HG03342 (cell line): ENCODE measurements at regions not wholly inside any gene's neighbourhood (a gene's known extent, or its start where the extent isn't known, plus 50 kb on each side); places are given as distances from the start of the nearest gene placed in this dataset.

ENCODE experiments used
- ATAC-seq: cut with Tn5 transposase; IDR thresholded peaks from one replicate; pipeline ENCODE4 v1.9.1; 2021; ENCODE audit warnings: mild to moderate bottlenecking, moderate library complexity; ENCODE audit not compliant: unreplicated experiment

DNA sequence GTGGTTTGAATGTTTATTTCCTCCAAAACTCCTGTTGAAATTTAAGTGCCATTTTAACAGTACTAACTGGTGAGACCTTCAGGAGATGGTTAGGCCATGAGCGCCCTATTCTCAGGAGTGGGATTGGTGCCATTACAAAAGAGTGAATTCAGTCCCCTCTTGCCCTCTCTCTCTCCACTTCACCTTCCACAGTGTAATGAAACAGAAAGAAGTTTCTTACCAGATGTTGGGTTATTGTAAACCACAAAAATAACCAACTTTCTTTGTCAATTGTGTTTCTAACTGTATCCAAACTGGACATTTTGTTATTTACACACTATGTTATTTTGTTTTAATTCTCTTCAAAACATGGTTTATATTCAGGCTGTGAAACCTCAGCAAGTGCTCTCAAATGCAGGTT lies 1734.3 kb downstream of the PCDH7 start:
- no peak for ATAC-seq

DNA sequence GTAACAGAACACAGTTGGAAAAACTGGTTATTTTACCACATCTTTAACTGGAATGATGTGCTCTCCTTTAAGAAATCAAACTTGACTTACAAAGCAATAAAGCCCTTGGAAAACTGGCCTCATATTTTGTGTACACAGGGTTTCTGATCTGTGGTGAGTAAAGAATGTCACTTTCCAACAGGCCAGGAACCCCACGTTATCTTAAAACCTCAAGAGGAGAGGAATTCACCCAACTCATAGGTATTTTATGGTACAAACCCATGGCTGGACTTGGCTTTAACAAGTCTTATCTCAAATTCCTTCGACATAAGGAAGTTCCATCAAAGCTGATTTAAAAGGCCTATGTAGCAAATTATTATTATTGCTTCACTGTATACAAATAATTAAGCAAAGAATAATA lies 1735.1 kb downstream of the PCDH7 start:
- no peak for ATAC-seq

DNA sequence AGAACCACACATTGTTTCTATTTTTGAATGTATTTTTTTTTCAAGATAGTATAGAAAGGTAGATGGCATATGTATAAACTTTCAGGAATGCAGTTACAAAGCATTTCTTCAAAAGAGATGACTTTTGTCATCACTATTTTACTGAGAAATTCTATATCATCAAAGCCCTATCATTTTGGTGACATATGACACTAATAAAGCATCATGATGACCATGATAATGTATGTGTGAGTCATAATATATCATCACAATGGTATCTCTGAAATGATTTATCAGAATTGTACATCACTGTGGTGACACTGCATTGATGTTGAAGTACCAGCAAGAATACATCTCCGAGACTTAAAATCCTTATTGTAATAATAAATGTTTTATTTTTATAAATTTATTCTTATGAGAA lies 1740.8 kb downstream of the PCDH7 start:
- no peak for ATAC-seq

DNA sequence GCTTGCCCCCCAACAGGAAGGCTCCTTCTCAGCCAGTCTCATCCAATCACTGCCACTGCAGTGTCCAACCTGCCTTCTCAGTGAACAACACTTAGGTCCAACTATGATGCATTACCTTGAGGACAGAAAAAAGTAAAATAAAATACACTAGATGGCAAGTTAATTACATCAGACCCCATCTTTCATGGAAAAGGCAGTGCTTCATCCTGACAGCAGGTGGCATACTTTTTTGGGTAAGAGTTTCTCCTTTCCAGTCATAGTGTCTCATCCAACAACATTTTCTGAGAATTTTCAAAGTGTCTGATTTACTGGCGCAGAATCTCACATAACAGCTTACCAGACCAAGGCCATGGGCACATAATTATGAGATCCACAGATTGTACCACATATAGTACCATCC lies 1742.8 kb downstream of the PCDH7 start:
- no peak for ATAC-seq

DNA sequence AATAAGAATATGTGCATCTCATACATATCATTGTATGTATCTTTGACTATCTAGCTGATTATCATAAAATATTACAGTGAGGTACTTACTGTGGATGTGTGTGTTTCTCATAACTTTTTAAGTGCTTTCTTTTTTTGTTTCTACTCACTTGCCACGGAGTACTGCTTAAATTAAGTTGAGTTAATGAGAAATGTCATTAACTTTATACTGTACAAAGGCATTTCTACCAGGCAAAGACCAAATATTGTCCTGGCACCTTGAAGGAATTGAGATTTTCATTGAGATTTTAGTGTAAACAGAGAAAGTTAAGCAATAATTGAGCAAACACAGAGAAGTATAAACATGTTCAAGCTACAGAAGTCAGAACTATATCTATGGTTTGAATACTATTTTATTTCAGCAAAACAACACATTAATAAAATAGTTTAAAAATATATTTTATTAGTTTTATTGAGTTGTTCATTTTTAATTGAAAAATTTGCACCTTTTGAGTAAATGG lies 1750.0 kb downstream of the PCDH7 start:
- no peak for ATAC-seq

DNA sequence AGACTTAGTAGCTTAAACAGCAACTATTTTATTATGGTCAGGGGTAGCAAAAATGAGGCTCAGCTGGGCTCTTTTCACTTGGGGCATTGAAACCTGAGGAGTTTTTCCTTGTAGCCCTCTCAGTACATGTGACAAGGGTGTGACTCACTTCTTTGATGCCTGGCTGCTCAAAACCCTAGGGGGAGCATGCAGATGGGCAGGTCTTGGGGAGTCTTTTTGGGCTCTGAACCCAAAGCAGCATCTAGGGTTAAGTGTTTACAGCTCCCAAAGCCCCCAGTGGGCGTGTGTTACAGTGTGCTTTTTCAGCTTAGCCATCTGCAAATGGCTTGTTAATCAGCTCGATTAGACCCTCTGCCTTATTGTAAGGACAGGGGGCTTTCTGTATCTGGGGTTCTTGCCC lies 1752.7 kb downstream of the PCDH7 start:
- ATAC-seq = no peak

DNA sequence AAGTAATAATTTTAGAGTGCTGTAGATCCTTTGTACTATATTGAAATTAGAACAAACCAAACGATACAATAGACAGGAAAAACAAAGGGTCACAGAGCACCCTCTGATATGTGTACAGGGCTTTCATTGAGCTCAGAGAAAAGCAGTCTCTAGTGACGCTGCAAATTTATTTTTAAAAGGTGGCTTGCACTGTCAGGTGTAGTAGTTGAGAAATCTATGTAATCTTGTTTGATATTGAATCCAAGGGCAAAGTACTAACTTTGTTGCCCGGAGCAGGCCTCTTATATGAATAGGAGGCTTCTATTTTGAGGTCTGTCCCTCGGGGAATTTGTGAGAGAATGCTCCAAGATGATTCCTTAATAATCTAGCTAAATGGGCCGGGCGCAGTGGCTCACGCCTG lies 1755.5 kb downstream of the PCDH7 start:
- no peak for ATAC-seq

DNA sequence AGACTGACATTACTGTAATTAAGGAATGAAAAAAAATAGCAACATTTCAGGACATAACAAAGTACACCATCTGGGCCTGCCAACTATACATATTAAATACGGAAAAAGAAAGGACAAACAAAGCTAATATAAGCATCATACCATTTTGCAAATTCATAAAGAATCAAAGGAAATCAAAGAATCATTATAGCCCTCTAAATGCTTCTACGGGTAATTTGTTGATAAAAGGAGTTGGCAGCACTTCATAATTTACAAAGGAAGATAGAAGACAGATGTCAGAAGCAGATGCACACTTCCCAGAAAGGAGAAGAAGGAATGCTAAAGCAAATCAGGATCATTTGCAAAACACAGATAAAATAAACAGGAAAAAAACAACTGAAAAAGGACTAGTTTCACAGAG lies 1757.3 kb downstream of the PCDH7 start:
- no peak for ATAC-seq

DNA sequence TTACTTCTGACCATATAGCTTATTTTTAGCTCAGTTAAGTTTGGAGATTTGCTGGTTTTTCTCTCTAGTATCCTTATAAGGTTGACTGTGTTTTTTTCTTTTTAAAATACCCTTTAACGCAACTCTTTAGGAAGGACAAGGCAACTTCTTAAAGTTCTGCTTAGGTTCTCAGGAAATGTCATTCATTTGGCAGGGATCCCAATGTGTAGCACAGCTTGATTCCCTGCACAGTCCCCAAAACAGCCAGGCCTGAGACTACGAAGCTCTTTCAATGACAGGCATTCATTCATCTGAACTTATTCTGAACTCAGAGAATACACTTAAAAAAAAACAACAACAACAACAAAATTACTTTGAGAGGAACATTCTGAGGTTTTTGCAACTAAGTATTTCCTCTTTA lies 1765.8 kb downstream of the PCDH7 start:
- ATAC-seq = no peak

DNA sequence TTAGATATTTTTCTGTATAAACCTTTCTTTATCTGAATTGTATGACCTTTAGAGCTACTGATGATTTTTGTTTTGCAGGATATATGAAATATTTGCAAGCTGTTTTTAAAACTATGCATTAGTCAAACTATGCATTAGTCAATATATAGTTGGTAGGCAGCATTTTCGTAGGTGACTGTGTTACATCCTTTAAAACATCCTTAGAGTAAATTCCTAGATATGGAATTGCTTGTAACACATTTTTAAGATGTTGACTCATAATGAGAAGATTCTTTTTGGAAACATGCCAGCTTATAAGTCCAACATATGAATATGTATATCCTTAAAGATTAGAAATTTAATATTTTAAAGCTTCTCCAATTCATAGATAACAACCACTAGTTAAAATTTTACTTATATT lies 1768.5 kb downstream of the PCDH7 start:
- no peak for ATAC-seq

DNA sequence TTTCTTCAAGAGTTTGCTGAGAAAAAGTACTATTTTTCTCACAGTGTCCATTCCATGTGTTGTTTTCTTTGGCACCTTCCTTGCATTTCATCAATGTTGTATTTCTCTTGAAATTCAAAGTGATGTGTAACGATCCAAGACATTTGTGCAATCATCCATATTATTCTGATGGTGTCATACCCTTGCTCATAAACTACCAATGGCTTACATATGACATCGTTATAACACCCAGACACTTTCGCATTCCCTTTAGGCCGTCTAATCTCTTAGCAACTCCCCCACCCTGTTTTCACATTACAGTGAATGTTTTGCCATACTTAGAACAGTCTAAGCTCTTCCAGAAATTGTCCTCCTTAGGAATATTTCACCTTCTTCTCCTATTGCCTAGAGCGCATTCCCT lies 1779.0 kb downstream of the PCDH7 start:
- no peak for ATAC-seq

DNA sequence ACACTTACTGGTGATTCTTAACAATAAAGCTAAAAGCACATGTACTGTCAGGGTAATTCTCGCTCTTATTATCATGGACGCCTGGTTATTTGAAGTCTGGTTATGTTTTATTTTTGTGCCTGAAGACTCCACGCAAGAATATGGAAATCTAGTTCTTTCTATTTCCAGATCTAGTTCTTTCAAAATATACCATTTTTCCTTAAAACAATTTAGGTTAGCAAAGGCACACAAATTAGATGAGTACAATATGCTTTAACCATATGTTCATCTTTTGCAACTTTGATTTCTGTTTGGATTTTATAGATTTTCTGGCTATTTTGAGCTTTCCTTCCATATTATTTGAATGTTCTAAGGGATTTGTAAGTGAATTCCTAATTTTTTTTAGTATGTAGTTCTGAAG lies 1783.1 kb downstream of the PCDH7 start:
- ATAC-seq = no peak

DNA sequence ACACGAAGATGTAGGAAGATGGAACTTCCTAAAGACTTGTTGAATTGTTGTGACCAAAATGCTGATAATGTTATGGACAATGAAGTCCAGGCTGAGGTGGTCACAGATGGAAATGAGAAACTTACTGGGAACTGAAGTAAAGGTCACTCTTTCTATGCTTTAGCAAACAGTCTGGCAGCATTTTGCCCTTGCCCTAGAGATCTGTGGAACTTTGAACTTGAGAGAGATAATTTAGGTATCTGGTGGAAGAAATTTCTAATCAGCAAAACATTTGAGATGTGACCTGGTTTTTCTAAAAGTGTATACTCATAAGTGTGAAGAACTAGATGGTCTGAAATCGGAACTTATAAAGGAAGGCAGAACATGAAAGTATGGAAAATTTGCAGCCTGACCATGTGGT lies 1785.9 kb downstream of the PCDH7 start:
- no peak for ATAC-seq

DNA sequence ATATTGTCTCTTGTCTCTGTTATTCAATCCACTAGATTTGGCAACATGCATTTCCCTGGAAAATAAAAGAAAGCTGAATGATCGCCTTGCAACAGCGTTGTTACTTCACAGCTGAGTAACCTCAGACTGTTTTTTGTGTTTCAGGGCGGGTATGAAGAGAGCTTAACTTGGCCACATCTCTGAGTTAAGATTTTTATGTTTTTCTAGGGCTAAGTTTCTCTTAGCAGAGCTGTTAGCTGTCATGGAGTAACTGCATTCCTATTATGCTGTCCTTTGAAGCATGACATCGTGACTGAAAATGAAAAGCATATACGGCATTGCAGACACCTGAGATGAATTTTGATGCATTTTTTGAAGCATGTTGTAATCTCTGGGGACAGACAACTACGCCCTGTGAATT lies 1798.9 kb downstream of the PCDH7 start:
- no peak for ATAC-seq

DNA sequence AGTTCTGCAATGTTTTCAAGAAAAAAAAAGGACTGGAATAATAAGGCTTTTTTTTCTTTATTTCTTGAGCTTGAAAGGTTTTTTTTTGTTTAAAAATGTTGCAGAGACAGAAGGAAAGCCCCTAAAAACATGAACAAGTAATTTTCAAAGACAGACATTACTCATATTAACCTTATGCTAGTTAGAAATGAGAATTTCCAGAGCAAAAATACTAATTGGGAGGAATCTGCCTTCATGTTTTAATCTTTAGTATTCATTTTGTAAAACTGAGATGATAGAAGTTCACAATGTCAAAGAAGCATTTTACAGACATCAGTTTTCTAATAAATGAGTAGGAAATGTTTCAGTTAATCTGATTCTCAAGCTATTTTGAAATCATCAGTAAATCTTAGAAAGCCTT lies 1805.3 kb downstream of the PCDH7 start:
- ATAC-seq = no peak

DNA sequence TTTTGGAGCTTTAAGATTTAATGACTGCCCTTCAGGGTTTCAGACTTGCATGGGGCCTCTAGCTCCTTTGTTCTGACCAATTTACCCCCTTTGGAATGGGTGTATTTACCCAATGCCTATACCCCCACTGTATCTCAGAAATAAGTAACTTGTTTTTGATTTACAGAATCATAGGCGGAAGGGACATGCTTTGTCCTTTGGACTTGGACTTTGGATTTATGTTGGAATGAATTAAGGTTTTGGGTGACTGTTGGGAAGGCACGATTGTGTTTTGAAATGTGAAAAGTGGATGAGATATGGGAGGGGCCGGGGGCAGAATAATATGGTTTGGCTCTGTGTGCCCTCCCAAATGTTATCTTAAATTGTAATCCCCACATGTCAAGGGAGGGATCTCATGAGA lies 1824.7 kb downstream of the PCDH7 start:
- no peak for ATAC-seq

DNA sequence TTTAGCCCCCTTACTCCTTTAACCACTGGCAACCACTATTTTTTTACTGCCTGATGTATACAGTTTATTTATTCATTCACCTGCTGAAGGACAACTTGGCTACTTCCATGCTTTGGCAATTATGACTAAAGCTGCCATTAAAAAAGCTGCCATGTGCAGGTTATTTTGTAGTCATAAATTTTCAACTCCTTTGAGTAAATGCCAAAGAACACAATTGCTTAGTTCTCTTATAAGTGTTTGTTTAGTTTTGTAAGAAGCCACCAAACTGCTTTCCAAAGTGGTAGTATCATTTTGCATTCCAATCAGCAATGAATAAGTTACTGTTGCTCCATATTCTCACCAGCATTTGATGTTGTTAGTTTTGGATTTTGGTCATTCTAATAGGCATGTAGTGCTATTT lies 1831.8 kb downstream of the PCDH7 start:
- no peak for ATAC-seq

DNA sequence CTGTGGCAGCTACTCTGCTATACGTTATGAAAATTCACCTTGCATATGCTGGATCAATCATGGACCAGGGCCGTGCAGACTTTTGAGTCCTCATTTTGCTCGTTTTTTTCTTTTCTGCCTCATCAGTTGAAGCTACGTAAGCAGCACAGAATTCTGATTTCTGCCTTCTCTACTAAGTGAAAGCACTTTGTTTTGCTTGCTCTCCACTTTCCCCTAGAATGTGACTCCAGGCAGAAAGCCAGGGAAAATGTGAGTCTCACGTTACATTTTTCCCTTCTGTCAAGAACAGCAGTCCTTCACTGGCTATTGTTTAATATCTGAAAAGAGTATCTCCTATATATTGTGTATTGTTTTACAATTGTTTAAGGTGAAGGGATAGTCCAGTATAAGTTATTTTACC lies 1840.1 kb downstream of the PCDH7 start:
- ATAC-seq = no peak

DNA sequence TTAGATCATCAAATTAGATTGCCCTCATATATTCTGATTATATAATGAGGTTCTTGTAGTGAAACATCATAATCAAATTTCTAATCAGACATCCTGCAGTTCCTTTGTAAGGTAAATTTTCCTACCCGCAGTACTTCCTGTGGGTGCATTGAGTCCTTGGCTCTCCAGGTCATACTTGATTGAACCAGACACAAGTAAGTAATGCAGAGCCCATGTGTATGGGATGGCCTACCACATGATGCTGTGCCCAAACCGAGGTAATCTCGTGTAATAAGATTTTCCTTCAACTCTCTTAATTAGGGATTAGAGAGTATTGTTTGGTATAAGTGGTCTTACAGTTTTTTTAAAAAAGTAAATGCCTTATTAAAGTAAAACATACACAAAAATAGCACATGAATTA lies 1841.8 kb downstream of the PCDH7 start:
- ATAC-seq = no peak

DNA sequence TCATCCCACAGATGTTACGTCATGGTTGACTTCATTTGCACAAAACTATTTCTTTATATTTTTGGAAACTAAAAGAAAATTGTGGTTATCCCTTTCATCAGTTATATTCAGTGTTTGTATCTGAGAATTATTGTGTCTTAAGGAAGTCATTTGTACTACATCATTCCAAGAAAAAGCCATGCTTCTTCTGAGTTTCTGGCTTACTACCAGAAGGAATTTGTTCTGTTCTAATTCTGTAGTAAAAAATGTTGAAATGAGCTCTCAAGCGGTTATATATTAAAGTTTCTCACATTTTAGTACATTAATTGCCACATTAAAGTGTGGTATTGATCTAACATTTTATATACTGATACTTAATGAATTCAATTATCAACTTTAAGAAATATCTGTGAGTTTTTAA lies 1844.5 kb downstream of the PCDH7 start:
- no peak for ATAC-seq

DNA sequence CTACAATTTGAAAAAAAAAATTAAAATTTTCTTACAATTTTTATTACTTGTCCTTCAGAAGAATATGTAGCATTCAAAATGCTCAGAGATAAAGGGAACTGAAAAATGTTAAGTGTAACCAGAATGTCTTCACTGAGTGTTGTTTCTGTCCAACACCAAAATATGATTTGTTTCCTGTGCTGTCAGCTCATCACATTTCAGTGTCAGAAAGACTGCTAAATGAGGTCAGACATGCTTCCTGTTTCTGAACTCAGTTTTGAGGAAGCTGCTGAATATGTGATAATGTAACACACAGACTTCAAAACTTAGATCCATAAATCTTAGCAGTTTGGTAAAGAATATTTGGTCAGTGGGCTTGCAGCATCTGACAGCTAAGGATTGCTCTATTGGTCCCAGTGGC lies 1849.7 kb downstream of the PCDH7 start:
- no peak for ATAC-seq

DNA sequence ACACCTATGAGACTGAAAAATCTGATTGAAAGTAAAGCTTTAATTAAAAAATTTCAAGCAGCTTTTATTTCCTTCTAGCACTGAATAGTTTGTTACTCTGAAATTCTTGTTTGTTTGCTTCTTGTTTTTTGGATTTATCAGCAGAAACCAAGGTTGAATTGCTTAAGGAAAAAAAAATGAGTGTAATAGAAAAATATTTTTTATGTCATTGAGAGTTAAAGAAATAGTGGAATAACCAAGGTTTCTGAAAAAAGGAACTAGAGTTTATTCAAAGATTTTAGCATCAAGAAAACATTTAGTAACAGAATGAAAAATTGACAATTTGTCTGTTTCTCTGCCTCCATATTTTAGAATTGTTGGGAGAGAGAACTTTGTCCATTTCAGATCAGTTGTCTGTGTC lies 1852.2 kb downstream of the PCDH7 start:
- ATAC-seq = no peak

DNA sequence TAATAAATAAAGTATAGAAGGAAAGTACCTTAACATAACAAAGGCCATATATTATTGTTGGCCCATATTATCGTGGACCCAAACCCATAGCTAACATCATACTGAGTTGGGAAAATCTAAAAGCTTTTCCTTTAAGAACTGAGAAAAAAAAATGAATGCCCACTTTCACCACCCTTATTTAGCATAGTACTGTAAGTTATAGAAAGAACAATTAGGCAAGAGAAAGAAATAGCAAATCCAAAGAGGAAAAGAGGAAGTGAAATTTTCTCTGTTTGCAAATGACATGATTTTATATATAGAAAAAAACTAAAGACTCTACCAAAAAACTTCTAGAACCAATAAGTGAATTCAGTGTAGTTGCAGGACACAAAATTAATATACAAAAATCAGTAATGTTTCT lies 1854.6 kb downstream of the PCDH7 start:
- ATAC-seq = no peak

DNA sequence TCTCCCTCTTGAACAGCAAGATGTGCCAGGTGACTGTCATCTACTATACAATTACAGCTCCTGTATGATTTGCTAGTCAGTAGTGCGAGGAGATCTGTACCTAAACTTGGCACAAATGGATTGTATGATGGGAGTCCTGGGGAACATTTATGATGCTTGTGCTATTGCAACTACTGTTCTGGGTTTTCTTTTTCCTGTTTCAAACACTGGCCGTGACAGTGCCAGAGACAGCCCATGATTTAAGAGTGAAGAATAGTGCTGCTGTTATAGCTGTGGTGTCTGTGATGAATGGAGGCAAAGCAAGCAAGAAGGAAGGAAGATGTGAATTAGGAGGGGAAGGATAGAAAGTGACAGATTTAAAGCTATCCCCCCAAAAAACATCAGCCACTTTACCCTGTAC lies 1868.9 kb downstream of the PCDH7 start:
- ATAC-seq = no peak
